ENCODE measurements at regions not wholly inside any gene's neighbourhood (a gene's known extent, or its start where the extent isn't known, plus 50 kb on each side); places are given as distances from the start of the nearest gene placed in this dataset.

- no peaks in the 10 kb centered on the region for H3K79me2 ChIP-seq (ENCODE audit: control insufficient read depth, insufficient read depth, low read length)
- H3K9ac ChIP-seq (ENCODE audit: control insufficient read depth, extremely low read depth, insufficient read depth, low read length) = no peak overlapping the region
- H3K36me3 ChIP-seq (ENCODE audit: control insufficient read depth in 2 of 2, extremely low read depth in 1 of 2, insufficient read depth in 2 of 2, low read length in 2 of 2) = no peaks in the 10 kb centered on the region
- TF ChIP-seq CTCF (optimal IDR thresholded peaks at IDR 0.05 in 1 of 3, IDR thresholded peaks at IDR 0.05 in 1 of 3, conservative IDR thresholded peaks at IDR 0.05 in 1 of 3; ENCODE audit: extremely low read depth in 1 of 3, insufficient read depth in 2 of 3, low read length in 3 of 3) = no peak
- no peak for TF ChIP-seq EZH2 (IDR thresholded peaks at IDR 0.05; ENCODE audit: low read length)
- no peak overlapping the region for H3K4me2 ChIP-seq (ENCODE audit: control insufficient read depth, extremely low read depth, insufficient read depth, low read depth, low read length)
- no peak overlapping the region for H3K27ac ChIP-seq (ENCODE audit: control insufficient read depth, insufficient read depth, low read length)
- H2AFZ ChIP-seq (ENCODE audit: control insufficient read depth, low read length) = no peak overlapping the region
- H4K20me1 ChIP-seq (ENCODE audit: control insufficient read depth, extremely low read depth, insufficient read depth, low read length) = no peaks in the 10 kb centered on the region
- no peak for FAIRE-seq
- dilution Hi-C loops (cut with MboI; ENCODE audit: extremely low pct_ligation_motif_present, low sequenced_read_pairs) = no loop called here
- H3K9me3 ChIP-seq (ENCODE audit: control insufficient read depth, low read depth, low read length) = no peaks in the 10 kb centered on the region
- H3K27me3 ChIP-seq (ENCODE audit: control insufficient read depth, extremely low read depth, insufficient read depth, low read length) = no peaks in the 10 kb centered on the region
- H3K4me3 ChIP-seq (ENCODE audit: control insufficient read depth in 2 of 3, extremely low read depth in 1 of 3, insufficient read depth in 2 of 3, low read depth in 1 of 3, low read length in 3 of 3) = no peak overlapping the region
- DNase-seq (ENCODE audit: low read depth, low spot score) = no peak
- no peaks in the 10 kb centered on the region for H3K9me1 ChIP-seq (ENCODE audit: control insufficient read depth, extremely low read depth, insufficient read depth, low read length)
- no peaks in the 10 kb centered on the region for H3K4me1 ChIP-seq (ENCODE audit: control insufficient read depth, extremely low read depth, insufficient read depth, low read length)
These were observed 217.9 kb upstream of the RAB6C start for GRCh38 chr2:129761569-129762021.

GRCh38 chr2:129762386-129763189, 216.9 kb upstream of the RAB6C start:
- no peaks in the 10 kb centered on the region for H3K9me1 ChIP-seq (ENCODE audit: control insufficient read depth, extremely low read depth, insufficient read depth, low read length)
- H3K9me3 ChIP-seq (ENCODE audit: control insufficient read depth, low read depth, low read length) = no peaks in the 10 kb centered on the region
- no peaks in the 10 kb centered on the region for H3K27me3 ChIP-seq (ENCODE audit: control insufficient read depth, extremely low read depth, insufficient read depth, low read length)
- H3K9ac ChIP-seq (ENCODE audit: control insufficient read depth, extremely low read depth, insufficient read depth, low read length) = no peak overlapping the region
- TF ChIP-seq CTCF (optimal IDR thresholded peaks at IDR 0.05 in 1 of 3, IDR thresholded peaks at IDR 0.05 in 1 of 3, conservative IDR thresholded peaks at IDR 0.05 in 1 of 3; ENCODE audit: extremely low read depth in 1 of 3, insufficient read depth in 2 of 3, low read length in 3 of 3) (no peak), EZH2 (IDR thresholded peaks at IDR 0.05; ENCODE audit: low read length) (no peak)
- H2AFZ ChIP-seq (ENCODE audit: control insufficient read depth, low read length) = no peak overlapping the region
- no peak overlapping the region for H3K4me3 ChIP-seq (ENCODE audit: control insufficient read depth in 2 of 3, extremely low read depth in 1 of 3, insufficient read depth in 2 of 3, low read depth in 1 of 3, low read length in 3 of 3)
- no peak for FAIRE-seq
- no peaks in the 10 kb centered on the region for H3K79me2 ChIP-seq (ENCODE audit: control insufficient read depth, insufficient read depth, low read length)
- DNase-seq (ENCODE audit: low read depth, low spot score) = no peak
- no peaks in the 10 kb centered on the region for H3K4me1 ChIP-seq (ENCODE audit: control insufficient read depth, extremely low read depth, insufficient read depth, low read length)
- H3K36me3 ChIP-seq (ENCODE audit: control insufficient read depth in 2 of 2, extremely low read depth in 1 of 2, insufficient read depth in 2 of 2, low read length in 2 of 2) = no peaks in the 10 kb centered on the region
- no peak overlapping the region for H3K4me2 ChIP-seq (ENCODE audit: control insufficient read depth, extremely low read depth, insufficient read depth, low read depth, low read length)
- H3K27ac ChIP-seq (ENCODE audit: control insufficient read depth, insufficient read depth, low read length) = no peak overlapping the region
- dilution Hi-C loops (cut with MboI; ENCODE audit: extremely low pct_ligation_motif_present, low sequenced_read_pairs) = no loop called here
- H4K20me1 ChIP-seq (ENCODE audit: control insufficient read depth, extremely low read depth, insufficient read depth, low read length) = no peaks in the 10 kb centered on the region
